Adrenal gland (tissue), 9 donors: ENCODE measurements at regions not wholly inside any gene's neighbourhood (a gene's known extent, or its start where the extent isn't known, plus 50 kb on each side); places are given as distances from the start of the nearest gene placed in this dataset.

Experiments used
- DNase-seq, 7 donors: peaks; one replicate each; pipeline ENCODE4 v3.0.0-alpha.2; 2019 to 2020
- H3K27ac ChIP-seq, 5 donors: fragments of 200-600 bp; sonication (generic) in 4 of 5; 1 replicate in 3 of 5; 2 replicates in 2 of 5; pipeline versions ENCODE4 v1.5.1 to v1.8.0; 2016 to 2020; ENCODE audit warnings: mild to moderate bottlenecking in 1 of 5
- H3K27me3 ChIP-seq: fragments of 200-600 bp; 2 replicates; pipeline ENCODE4 v1.8.0; 2021
- H3K36me3 ChIP-seq, 2 donors: fragments of 200-600 bp; replicated peaks in 1 of 2; 1 replicate in 1 of 2; 2 replicates in 1 of 2; pipeline versions ENCODE4 v1.5.1 to v1.8.0; 2018 to 2022
- H3K4me1 ChIP-seq, 2 donors: fragments of 200-600 bp; replicated peaks in 1 of 2; 1 replicate in 1 of 2; 2 replicates in 1 of 2; pipeline versions ENCODE4 v1.5.1 to v1.8.0; 2018 to 2021
- H3K4me3 ChIP-seq, 4 donors: fragments of 200-600 bp; sonication (generic) in 3 of 4; one replicate each; pipeline ENCODE4 v1.5.1; 2016 to 2018
- H3K9me3 ChIP-seq, 3 donors: fragments of 200-600 bp; sonication (generic) in 1 of 3; replicated peaks in 1 of 3; 1 replicate in 2 of 3; 2 replicates in 1 of 3; pipeline versions ENCODE4 v1.5.1 to v1.8.0; 2016 to 2021
- CTCF ChIP-seq, 6 experiments: fragments of 450-650 bp in 4 of 6; fragments of 200-600 bp in 2 of 6; sonication (generic) in 1 of 6; IDR thresholded peaks; 1 replicate in 5 of 6; 2 replicates in 1 of 6; pipeline versions ENCODE4 v1.5.1 to v1.8.0; 2016 to 2021; ENCODE audit warnings: antibody characterized with exemption in 6 of 6, mild to moderate bottlenecking in 2 of 6, moderate library complexity in 1 of 6
- POLR2A ChIP-seq, 2 donors: fragments of 450-650 bp; IDR thresholded peaks; one replicate each; pipeline ENCODE4 v1.6.1; 2017; ENCODE audit warnings: antibody characterized with exemption in 2 of 2, mild to moderate bottlenecking in 2 of 2, moderate library complexity in 1 of 2
- WGBS, 4 donors: extraction: QIAGEN DNeasy Blood & Tissue Kit in 2 of 4; methylation state at CpG; one replicate each; pipeline versions ENCODE4 v1.1.5 to v1.1.7; 2013 to 2017; 5-methylcytosine and 5-hydroxymethylcytosine counted together
- intact Hi-C, 2 donors: fragments of 100-400 bp; cut with DNase I; formaldehyde crosslinking; loops; one replicate each; pipeline versions ENCODE4 v1.14.1 to v1.15.0; 2022 to 2023
- donor health status: healthy with polysubstance abuse.
- donor health status: Bipolar disorder and iron deficiency.
- donor health status: DM: yes; HTN: yes; CAD: no.
- donor health status: DM: no; HTN: no; CAD: no.
- donor health status: DM: no; HTN: no; CAD: no.

GRCh38 chr2:215782965-215783364, 230.4 kb downstream of the MREG start:
- Histone ChIP-seq H3K9me3 (no peaks in the 10 kb centered on the region), H3K27ac (no peak overlapping the region), H3K4me3 (no peak overlapping the region), H3K4me1 (no peaks in the 10 kb centered on the region), H3K36me3 (no peaks in the 10 kb centered on the region), H3K27me3 (no peaks in the 10 kb centered on the region)
- TF ChIP-seq CTCF (IDR thresholded peaks at IDR 0.05) (no peak), POLR2A (IDR thresholded peaks at IDR 0.05) (no peak)
- intact Hi-C loops = no loop called here
- DNase-seq = no peak
- 90 to 98% (median 93%) methylated on average over 2 of the region's 2 CpGs for WGBS, 4 donors

GRCh38 chr2:215782295-215782694, 231.1 kb downstream of the MREG start:
- H3K4me3 ChIP-seq = no peak overlapping the region
- H3K9me3 ChIP-seq = no peaks in the 10 kb centered on the region
- no peaks in the 10 kb centered on the region for H3K27me3 ChIP-seq
- no peak overlapping the region for H3K27ac ChIP-seq
- intact Hi-C loops = no loop called here
- no peaks in the 10 kb centered on the region for H3K36me3 ChIP-seq
- TF ChIP-seq CTCF (IDR thresholded peaks at IDR 0.05) (no peak), POLR2A (IDR thresholded peaks at IDR 0.05) (no peak)
- H3K4me1 ChIP-seq = no peaks in the 10 kb centered on the region
- no peak for DNase-seq
- WGBS, 4 donors = 75 to 94% (median 88%) methylated on average over 1 of the region's 1 CpG

- intact Hi-C loops = no loop called here
- no peaks in the 10 kb centered on the region for H3K27me3 ChIP-seq
- no peak overlapping the region for H3K4me3 ChIP-seq
- H3K9me3 ChIP-seq = no peaks in the 10 kb centered on the region
- no peaks in the 10 kb centered on the region for H3K4me1 ChIP-seq
- no peaks in the 10 kb centered on the region for H3K36me3 ChIP-seq
- DNase-seq = no peak
- WGBS, 4 donors = 47 to 59% (median 53%) methylated on average over 3 of the region's 3 CpGs
- no peak overlapping the region for H3K27ac ChIP-seq
- no peak for TF ChIP-seq POLR2A (IDR thresholded peaks at IDR 0.05)
- TF ChIP-seq CTCF (IDR thresholded peaks at IDR 0.05) = no peak
These were observed 232.3 kb downstream of the MREG start for GRCh38 chr2:215780907-215781685.

- Histone ChIP-seq H3K36me3 (no peaks in the 10 kb centered on the region), H3K27me3 (no peaks in the 10 kb centered on the region), H3K27ac (no peak overlapping the region), H3K9me3 (no peaks in the 10 kb centered on the region), H3K4me1 (no peaks in the 10 kb centered on the region), H3K4me3 (no peak overlapping the region)
- intact Hi-C loops = no loop called here
- no peak for DNase-seq
- no peak for TF ChIP-seq POLR2A (IDR thresholded peaks at IDR 0.05)
- TF ChIP-seq CTCF (IDR thresholded peaks at IDR 0.05) = no peak
- WGBS, 4 donors = 70 to 81% (median 76%) methylated on average over 5 of the region's 5 CpGs
These were observed 233.0 kb downstream of the MREG start for GRCh38 chr2:215780313-215780712.
